22Rv1 (cell line): ENCODE measurements at regions not wholly inside any gene's neighbourhood (a gene's known extent, or its start where the extent isn't known, plus 50 kb on each side); places are given as distances from the start of the nearest gene placed in this dataset.
"Not testable (repeated sequence)": the region's sequence is repeated elsewhere in the genome, so short reads cannot be mapped to it uniquely, and the experiment has no call there.

Source experiments
- CTCF ChIP-seq: fragments of 450-650 bp; IDR thresholded peaks from 2 replicates; pipeline ENCODE4 v1.5.1; 2017; ENCODE audit warnings: mild to moderate bottlenecking
- ZFX ChIP-seq: fragments of 450-650 bp; IDR thresholded peaks from 2 replicates; pipeline ENCODE4 v1.6.1; 2017; ENCODE audit warnings: antibody characterized with exemption, borderline replicate concordance

GRCh38 chr4:169894767-169895166, 131.4 kb downstream of the MFAP3L start:
- not testable (repeated sequence) for TF ChIP-seq CTCF, ZFX
